Endothelial cell of umbilical vein (primary cell): ENCODE measurements at regions not wholly inside any gene's neighbourhood (a gene's known extent, or its start where the extent isn't known, plus 50 kb on each side); places are given as distances from the start of the nearest gene placed in this dataset.

Experiments
- BruUV-seq: library from RNA; stranded (reverse); fragments of 400-500 nt; replicated peaks from 2 replicates; lab custom pipeline; 2021; lab: Mats Ljungman, UMichigan
- CTCF ChIA-PET: fragments of 300-600, 350-600 bp; sonication (Branson Sonifier 250); formaldehyde crosslinking; loops from one replicate; lab custom pipeline; 2021; ENCODE audit warnings: antibody characterized with exemption, inconsistent platforms; lab: Charles Lee
- POLR2A ChIA-PET: fragments of 300-600, 350-600 bp; sonication (Branson Sonifier 250); formaldehyde crosslinking; loops from one replicate; lab custom pipeline; 2021; ENCODE audit warnings: antibody characterized with exemption, inconsistent platforms; lab: Charles Lee
- DNase-seq: peaks from one replicate; pipeline ENCODE4 v3.0.0-alpha.2; 2011; ENCODE audit warnings: low read depth, low spot score
- FAIRE-seq: peaks from 2 replicates; lab custom pipeline; 2011; peaks lifted over from hg19 to GRCh38; lab: Jason Lieb, UNC
- H2AFZ ChIP-seq: 2 replicates; pipeline ENCODE4 v1.6.0; 2012; ENCODE audit warnings: low read depth, low read length, control low read depth, inconsistent platforms
- H3K27ac ChIP-seq: 2 replicates; pipeline ENCODE4 v1.5.1; 2011; ENCODE audit warnings: low read depth, mild to moderate bottlenecking, control low read depth, low read length, moderate library complexity; ENCODE audit not compliant: insufficient read depth
- H3K27me3 ChIP-seq, 2 experiments: 2 replicates each; pipeline versions ENCODE4 v1.6.0 to v1.6.1; 2011; ENCODE audit warnings: low read length in 2 of 2, mixed read lengths in 1 of 2; ENCODE audit not compliant: control insufficient read depth in 2 of 2, insufficient read depth in 2 of 2
- H3K36me3 ChIP-seq, 2 experiments: 2 replicates in 1 of 2; 3 replicates in 1 of 2; pipeline ENCODE4 v1.5.1; 2011; ENCODE audit warnings: low read length in 2 of 2, mild to moderate bottlenecking in 1 of 2, moderate library complexity in 1 of 2; ENCODE audit not compliant: control insufficient read depth in 2 of 2, insufficient read depth in 2 of 2; ENCODE audit errors: extremely low read depth in 1 of 2
- H3K4me1 ChIP-seq: 3 replicates; pipeline ENCODE4 v1.5.1; 2011; ENCODE audit warnings: mild to moderate bottlenecking, low read length; ENCODE audit not compliant: control insufficient read depth, insufficient read depth; ENCODE audit errors: extremely low read depth
- H3K4me2 ChIP-seq: 2 replicates; pipeline ENCODE4 v1.6.1; 2011; ENCODE audit warnings: low read length, control low read depth, mixed read lengths; ENCODE audit not compliant: insufficient read depth
- H3K4me3 ChIP-seq, 3 experiments: fragments of 200-600 bp in 1 of 3; sonication (generic), shearing (Covaris generic) in 1 of 3; replicated peaks in 1 of 3; 2 replicates each; pipeline ENCODE4 v1.5.1; 2011 to 2016; ENCODE audit warnings: control low read depth in 3 of 3, low read length in 3 of 3, mild to moderate bottlenecking in 2 of 3, inconsistent platforms in 1 of 3, low read depth in 1 of 3, moderate library complexity in 1 of 3; ENCODE audit not compliant: insufficient read depth in 1 of 3
- H3K79me2 ChIP-seq: 2 replicates; pipeline ENCODE4 v1.6.0; 2012; ENCODE audit warnings: low read length, inconsistent platforms; ENCODE audit not compliant: control insufficient read depth, insufficient read depth
- H3K9ac ChIP-seq: replicated peaks from 2 replicates; pipeline ENCODE3; 2011; ENCODE audit warnings: low read length, control low read depth; ENCODE audit not compliant: insufficient read depth; ENCODE audit errors: extremely low read depth
- H3K9me1 ChIP-seq: replicated peaks from 3 replicates; pipeline ENCODE4 v1.6.0; 2011; ENCODE audit warnings: mild to moderate bottlenecking, low read length; ENCODE audit not compliant: control insufficient read depth, insufficient read depth; ENCODE audit errors: extremely low read depth
- H3K9me3 ChIP-seq: replicated peaks from 2 replicates; pipeline ENCODE4 v1.5.1; 2012; ENCODE audit warnings: low read length, inconsistent platforms; ENCODE audit not compliant: control insufficient read depth, insufficient read depth
- H4K20me1 ChIP-seq: replicated peaks from 2 replicates; pipeline ENCODE3; 2011; ENCODE audit warnings: mild to moderate bottlenecking, low read length; ENCODE audit not compliant: control insufficient read depth, insufficient read depth; ENCODE audit errors: extremely low read depth
- CTCF ChIP-seq, 2 donors: IDR thresholded peaks; 1 replicate in 1 of 2; 2 replicates in 1 of 2; pipeline ENCODE4 v1.5.1; 2011; ENCODE audit warnings: low read length in 2 of 2, mild to moderate bottlenecking in 2 of 2, moderate library complexity in 2 of 2, control low read depth in 1 of 2, inconsistent platforms in 1 of 2, low read depth in 1 of 2; ENCODE audit not compliant: insufficient read depth in 1 of 2; ENCODE audit errors: extremely low read depth in 1 of 2
- EZH2 ChIP-seq: IDR thresholded peaks from 2 replicates; pipeline ENCODE4 v1.6.1; 2012; ENCODE audit warnings: borderline replicate concordance, low read depth, mild to moderate bottlenecking, moderate library complexity, low read length, inconsistent platforms; ENCODE audit not compliant: severe bottlenecking
- FOS ChIP-seq: IDR thresholded peaks from 2 replicates; pipeline ENCODE4 v1.6.1; 2011; ENCODE audit warnings: mild to moderate bottlenecking, low read length, moderate library complexity, borderline replicate concordance; ENCODE audit not compliant: insufficient read depth
- GATA2 ChIP-seq: IDR thresholded peaks from 2 replicates; pipeline ENCODE4 v1.7.0; 2011; ENCODE audit warnings: low read depth, mild to moderate bottlenecking, moderate library complexity, mixed read lengths, low read length; ENCODE audit not compliant: insufficient read length, insufficient read depth
- JUN ChIP-seq: IDR thresholded peaks from 2 replicates; pipeline ENCODE4 v1.6.1; 2011; ENCODE audit warnings: borderline replicate concordance, low read depth; ENCODE audit not compliant: insufficient read length, insufficient read depth
- MAX ChIP-seq: IDR thresholded peaks from 2 replicates; pipeline ENCODE4 v1.6.1; 2011; ENCODE audit not compliant: insufficient read depth, insufficient read length
- MYC ChIP-seq: IDR thresholded peaks from one replicate; pipeline ENCODE4 v1.6.1; 2011; ENCODE audit warnings: mild to moderate bottlenecking, low read depth, low read length
- POLR2A ChIP-seq: IDR thresholded peaks from 2 replicates; pipeline ENCODE4 v1.6.1; 2012; ENCODE audit warnings: low read depth, mild to moderate bottlenecking, control low read depth, low read length
- POLR2AphosphoS5 ChIP-seq: IDR thresholded peaks from 2 replicates; pipeline ENCODE4 v1.6.1; 2012; ENCODE audit warnings: low read depth, mild to moderate bottlenecking, control low read depth, low read length, moderate library complexity; ENCODE audit not compliant: insufficient read depth
- dilution Hi-C: fragments of 300-500 bp; cut with MboI; formaldehyde crosslinking; loops from one replicate; pipeline ENCODE4 v1.15.0; 2019; ENCODE audit warnings: low sequenced_read_pairs; ENCODE audit not compliant: extremely low pct_ligation_motif_present
- intact Hi-C: fragments of 100-400 bp; cut with micrococcal nuclease; formaldehyde crosslinking; loops from one replicate; pipeline ENCODE4 v1.10.0; 2022

GRCh38 chr4:38316045-38316444 lies 348.0 kb upstream of the KLF3 start:
- dilution Hi-C loops, result no loop called here
- H3K27ac ChIP-seq, result no peak overlapping the region
- peaks cover 16% of the 10 kb centered on the region for H3K4me1 ChIP-seq
- no peaks in the 10 kb centered on the region for H3K27me3 ChIP-seq
- no peak for TF ChIP-seq EZH2
- TF ChIP-seq CTCF (IDR thresholded peaks at IDR 0.05; ENCODE audit: extremely low read depth in 1 of 2, insufficient read depth in 1 of 2, low read depth in 1 of 2, low read length in 2 of 2), result no peak
- no peak for TF ChIP-seq MYC
- TF ChIP-seq JUN, result no peak
- TF ChIP-seq POLR2A, result no peak
- no peak for TF ChIP-seq POLR2AphosphoS5
- no peak for TF ChIP-seq FOS
- no peak for TF ChIP-seq MAX
- no peak for TF ChIP-seq GATA2
- no peak for DNase-seq
- no peaks in the 10 kb centered on the region for H3K36me3 ChIP-seq
- H3K9me1 ChIP-seq, result no peaks in the 10 kb centered on the region
- no peaks in the 10 kb centered on the region for H3K9me3 ChIP-seq
- H2AFZ ChIP-seq, result no peak overlapping the region
- no peaks in the 10 kb centered on the region for H3K79me2 ChIP-seq
- H4K20me1 ChIP-seq, result no peaks in the 10 kb centered on the region
- BruUV-seq, result no TSS peak
- intact Hi-C loops, result no loop called here
- H3K9ac ChIP-seq, result no peak overlapping the region
- CTCF ChIA-PET, result no interaction called here
- POLR2A ChIA-PET, result no interaction called here
- H3K4me2 ChIP-seq, result no peak overlapping the region
- FAIRE-seq, result no peak
- H3K4me3 ChIP-seq, result no peak overlapping the region
